ENCODE measurements at regions not wholly inside any gene's neighbourhood (a gene's known extent, or its start where the extent isn't known, plus 50 kb on each side); places are given as distances from the start of the nearest gene placed in this dataset.

DNA sequence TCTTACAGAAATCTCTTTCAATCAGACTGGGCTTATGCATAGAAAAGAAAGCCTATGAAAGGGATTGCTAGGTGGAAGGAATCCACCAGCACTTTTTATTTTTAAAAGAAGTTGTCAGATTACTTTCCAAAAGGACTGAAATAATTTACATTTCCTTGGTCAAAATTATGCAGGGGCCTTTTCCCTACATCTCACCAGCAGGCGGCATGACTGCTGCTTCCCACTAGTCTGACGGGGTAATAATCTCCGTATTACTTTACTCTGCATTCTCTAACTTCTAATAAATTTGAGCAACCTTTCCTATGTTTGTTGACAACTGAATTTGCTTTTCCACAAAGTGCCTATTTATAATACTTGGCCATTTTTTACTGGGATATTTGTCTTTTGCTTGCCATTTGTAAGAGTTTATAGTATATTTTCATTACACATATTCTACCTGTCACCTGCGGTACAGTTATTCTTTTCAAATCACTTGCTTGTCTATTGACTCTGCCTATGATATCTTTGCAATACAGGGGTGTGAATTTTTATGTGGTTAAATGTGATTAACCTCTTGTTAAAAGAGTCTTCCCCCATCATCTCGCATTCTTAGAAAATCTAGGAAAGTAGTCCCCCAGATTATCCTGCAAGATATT, 51.9 kb upstream of the USP47 start:
- no peak for DNase-seq

- DNase-seq, result no peak
Observed at GRCh38 chr11:11788063-11788710, 53.6 kb upstream of the USP47 start.

DNA sequence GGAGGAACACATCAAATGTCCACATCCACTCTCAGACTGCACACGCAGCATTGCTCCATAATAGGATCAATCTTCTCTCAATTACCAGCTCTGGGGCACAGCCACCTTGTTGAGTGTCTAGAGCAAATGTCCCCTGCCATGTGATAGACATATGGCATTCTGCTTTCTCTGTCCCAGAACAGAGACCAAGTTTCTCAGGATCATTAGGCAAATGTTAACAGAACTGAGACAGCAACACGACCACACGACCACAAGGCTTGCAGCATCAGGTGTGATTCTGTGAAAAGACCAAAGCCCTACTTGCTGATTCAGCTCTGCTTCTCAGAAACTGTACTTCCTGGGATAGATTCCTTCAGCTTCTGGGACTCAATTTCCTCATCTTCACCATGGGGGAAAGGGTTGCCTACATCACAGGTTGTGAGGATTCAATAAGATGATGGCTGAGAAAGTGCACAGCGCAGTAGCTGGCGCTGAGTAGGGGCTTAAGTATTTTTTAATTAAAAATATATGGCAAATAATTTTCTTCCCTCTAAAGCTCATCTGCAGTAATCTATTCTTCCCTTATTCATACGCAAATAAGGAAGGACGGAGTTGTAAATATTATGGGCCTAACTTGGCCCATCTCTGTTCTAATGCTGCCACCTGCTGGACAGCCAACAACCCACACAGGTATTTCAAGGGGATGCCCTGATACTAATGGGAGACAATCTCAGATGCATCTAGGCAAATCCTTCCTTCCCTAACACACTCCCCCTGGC, 54.3 kb upstream of the USP47 start:
- peak; percentile 67 for DNase-seq

GRCh38 chr11:11786771-11787170, 55.0 kb upstream of the USP47 start:
- peak; percentile 22 for DNase-seq

DNA sequence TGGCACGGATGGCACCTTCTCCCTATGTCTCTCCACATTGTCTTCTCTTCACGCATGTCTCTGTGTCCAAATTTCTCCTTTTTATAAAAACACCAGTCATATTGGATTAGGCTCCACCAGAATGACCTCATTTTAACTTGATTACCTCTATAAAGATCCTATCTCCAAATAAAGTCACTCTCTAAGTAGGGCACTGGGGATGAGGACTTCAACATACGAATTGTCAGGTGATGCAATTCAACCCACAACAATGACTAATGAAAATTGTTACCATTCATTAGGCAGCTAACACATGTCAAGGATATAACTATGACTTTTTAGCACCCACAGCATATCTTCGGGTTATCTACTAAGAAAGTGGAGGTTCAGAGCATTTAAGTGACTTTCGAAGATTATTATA, 55.5 kb upstream of the USP47 start:
- no peak for DNase-seq

GRCh38 chr11:11782532-11783110, 59.2 kb upstream of the USP47 start:
- DNase-seq, result peak; percentile 78

DNA sequence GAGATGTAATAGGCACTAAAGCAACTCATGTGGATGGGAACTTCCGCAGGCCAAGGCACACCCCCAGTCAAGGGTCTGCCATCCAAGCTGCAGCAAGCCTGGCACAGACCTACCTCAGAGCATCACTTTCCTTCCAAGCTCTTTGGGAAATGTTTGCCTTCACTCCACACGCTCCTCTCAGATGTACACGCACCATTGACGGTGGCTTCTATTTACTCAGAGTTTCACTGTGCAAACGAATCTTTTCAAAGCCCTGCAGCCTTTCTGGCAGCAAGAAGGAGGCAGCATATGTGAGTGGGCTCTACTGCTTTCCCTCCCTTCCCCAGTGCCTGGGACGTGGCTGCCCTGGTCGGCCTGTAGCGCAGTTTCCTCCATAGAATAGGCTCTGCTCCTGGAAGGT, 60.9 kb upstream of the USP47 start:
- peak; percentile 99 for DNase-seq

DNA sequence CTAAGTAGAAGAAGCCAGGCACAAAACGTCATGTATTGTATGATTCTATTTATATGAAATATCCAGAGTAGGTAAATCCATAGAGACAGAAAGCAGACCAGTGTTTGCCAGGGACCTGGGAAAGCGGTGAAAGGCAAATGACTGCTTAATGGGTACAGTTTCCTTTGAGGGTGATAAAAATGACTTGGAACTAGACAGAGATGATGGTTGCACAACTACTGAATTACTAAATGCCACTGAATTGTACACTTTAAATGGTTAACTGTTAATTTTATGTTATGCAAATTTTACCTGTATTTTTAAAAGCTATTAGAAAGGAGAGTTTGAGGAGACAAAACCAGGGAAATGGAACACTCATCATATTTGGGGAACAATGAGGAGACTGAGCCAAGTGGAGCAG, 61.8 kb upstream of the USP47 start:
- no peak for DNase-seq

DNA sequence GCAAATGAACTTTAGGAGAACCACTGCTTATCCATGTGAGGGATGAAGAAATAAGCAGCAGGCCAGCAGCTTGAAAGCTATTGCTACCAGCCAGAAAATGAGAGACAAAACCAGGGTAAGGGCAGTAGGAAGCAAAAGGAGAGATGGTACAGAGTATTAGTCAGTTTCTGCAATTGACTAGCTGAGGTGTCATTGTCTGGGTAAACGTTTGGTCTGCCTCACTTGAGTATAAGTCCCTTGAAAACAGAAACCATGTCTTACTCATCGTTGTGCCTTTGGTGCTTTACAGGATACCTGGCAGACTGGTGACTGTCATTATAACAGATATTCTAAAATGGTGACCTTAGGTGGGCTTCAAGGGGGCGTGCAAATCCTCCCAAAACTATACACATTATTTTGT, 63.9 kb upstream of the USP47 start:
- no peak for DNase-seq

DNA sequence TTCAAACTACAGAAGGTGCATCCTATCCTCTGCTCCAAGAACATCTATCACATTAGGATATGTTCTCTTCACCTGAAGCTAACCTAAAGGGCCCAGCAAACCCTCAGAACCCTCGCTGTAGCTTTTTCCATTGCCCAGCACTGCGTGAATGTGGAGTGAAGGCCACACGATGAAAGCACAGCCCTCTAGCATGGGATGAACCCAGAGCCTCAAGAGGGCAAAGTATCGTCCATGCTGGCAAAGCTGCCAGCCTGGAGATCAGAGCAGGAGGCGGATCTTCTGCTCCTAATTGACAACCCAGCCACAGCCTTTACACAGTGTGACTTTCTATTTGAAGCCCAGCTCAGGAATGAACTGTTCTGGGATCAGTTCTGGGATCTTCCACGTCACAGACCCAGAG, 65.1 kb upstream of the USP47 start:
- no peak for DNase-seq

DNA sequence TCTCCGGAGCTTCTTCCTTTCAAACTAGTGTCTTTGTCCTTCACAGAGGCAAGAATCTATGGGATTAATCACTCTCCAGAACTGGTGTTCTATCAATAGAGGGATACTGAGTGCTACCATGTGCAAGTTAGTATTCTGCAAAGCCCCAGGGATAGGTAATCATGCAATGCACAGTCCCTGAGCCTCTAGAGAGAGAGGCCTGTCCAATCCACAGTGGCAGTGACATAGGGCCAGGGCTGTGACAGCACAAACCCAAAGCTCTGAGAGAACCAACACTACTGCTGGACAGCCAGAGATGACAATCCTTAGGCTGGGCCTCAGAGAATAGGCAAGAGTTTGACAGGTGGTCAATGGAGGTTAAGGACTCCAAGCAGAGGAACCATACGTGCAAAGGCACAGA, 66.8 kb upstream of the USP47 start:
- no peak for DNase-seq

DNA sequence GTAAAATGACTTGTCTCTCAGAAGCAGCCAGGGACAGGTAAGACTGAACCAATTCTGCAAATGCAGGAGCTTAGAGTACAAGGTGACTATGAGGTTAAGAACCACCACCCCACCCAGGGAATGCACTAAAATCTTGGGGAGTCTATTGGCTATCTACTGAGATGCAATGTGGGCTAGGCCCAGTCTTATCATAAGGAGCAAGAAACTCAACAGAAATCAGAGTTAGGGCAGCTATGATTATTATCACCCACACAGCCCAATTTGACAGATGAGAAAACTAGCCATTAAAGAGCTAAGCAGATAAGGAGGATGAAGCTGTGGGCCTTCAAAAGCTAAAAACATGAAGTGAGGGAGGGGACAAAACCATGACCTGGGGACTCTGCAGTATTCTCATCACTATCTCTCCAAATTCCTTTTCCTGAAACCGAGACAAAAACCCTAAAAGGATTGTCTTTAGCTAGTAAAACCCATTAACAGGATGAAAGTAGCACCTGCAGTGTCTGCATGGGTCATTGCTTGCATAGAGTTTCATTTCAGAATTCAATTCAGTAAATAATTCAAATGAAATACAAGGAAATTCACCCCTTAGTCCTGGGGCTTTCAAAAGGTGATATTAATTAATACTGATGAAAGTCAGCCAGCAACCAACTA, 68.8 kb upstream of the USP47 start:
- DNase-seq, result no peak

DNA sequence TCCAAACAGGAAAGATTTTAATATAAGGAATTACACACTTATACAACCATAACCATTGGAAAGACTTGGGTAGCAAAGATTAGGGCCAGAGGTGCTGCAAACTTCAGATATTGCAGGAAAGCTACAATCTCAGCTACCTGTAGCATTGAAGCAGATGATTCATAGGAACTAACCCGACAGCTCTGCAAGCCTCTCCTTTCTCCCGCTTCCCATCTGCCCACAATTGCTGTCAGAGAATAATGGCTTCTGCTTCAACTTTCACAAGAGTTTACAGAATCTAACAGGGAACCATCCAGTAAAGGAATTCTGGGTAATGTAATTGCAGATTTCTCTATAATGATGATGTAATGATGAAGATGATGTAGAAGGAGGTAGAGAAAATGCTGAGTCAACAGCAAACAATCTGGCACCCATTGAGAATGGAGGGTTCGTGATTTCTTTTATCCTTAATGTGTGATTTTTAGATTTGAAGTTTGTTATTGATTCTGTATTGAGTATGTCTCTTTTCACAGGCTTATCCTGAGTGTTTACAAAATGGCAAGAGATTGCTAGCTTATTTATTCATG, 70.8 kb upstream of the USP47 start:
- DNase-seq, result no peak

- no peak for DNase-seq
Observed at GRCh38 chr11:11770296-11770695, 71.5 kb upstream of the USP47 start.

DNA sequence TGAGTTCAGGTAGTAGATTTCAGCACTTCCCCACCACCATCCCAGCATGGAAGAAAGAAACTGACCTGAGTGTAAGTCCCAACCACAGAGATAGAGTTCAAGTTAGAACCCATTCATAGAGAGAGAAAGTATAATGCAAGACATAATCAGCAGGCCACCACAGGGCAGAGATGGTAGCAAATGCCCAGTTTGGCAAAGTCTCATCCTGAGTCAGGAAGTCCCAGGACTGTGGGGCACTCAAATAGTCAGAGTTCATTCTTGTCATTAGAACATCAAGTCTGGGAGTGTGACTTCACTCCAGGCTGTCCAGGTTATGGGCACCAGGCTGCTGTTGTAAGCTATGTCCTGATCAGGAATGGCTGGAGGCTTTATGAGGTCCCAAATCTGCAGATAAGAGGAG, 72.0 kb upstream of the USP47 start:
- no peak for DNase-seq

- no peak for DNase-seq
Observed at GRCh38 chr11:11769362-11769761, 72.4 kb upstream of the USP47 start.

- no peak for DNase-seq
Observed at GRCh38 chr11:11764423-11764803, 77.4 kb upstream of the USP47 start.

GRCh38 chr11:11763796-11764422, 77.9 kb upstream of the USP47 start:
- no peak for DNase-seq

DNA sequence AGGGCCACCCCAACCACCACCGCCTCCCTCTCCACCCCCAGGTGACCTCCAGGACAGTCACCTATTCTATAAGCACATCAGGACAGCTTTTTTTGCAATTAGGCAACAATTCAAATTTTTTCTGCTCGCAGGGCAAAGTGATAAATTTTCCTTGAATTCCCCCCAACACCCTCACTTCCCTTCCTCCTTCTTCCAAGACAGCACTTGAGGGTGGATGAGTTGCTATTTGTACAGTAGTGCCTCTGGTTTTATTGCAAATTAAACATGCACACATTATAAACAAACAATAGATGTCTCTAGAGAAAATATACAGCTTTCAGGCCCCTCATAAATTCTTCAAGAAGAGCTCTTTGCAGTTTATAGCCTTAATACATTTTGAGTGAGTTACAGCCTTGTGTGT, 80.9 kb upstream of the USP47 start:
- DNase-seq, result peak; percentile 76

DNA sequence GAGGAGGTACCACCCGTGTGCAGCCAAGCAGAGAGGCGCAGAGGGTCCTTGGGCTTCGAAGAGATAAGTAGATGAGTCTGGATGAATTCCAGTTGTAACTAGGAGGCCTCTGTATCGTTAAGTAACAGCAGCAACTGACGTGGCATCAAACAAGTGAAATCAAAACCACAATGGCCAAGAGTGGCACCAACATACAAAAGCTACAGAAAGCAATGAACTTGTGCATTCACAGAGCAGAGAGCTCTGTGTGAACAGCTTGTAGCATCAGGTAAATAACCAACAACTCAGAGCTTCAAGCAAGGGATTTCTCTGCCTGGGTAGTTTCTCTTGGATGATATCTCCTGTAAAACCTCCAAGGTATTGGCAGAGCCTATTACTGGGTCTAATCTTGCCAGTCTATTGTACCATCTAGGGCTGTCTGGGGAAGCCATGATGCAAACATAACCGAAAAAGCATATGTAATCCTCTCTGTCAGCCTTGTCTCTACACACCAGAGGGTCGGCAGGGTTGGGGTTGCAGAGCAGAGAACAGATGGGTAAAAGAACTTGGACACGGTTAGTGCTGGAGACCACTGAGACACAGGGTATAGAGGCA, 83.1 kb upstream of the USP47 start:
- DNase-seq, result no peak

DNA sequence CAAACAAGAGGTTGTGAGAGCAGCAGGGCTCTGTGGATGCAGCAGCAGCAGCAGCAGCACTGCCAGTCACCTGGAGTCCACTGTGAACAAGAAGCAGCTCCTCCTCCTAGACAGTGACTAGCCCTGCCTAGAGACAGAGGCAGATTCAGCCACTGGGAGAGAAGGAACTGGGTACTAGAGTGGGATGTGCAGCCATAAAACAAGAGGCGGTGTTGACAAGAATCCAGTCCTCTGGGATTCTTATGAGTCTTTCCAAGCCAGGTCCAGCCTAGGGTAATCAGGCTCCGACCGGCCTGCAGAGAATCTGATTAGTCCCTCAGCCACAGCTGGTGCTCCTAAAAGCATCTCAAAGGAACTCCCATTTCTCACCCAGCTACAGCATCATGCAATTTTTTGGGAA, 83.9 kb upstream of the USP47 start:
- no peak for DNase-seq

- no peak for DNase-seq
Observed at GRCh38 chr11:11756718-11757117, 85.1 kb upstream of the USP47 start.
